Heart left ventricle (tissue), 13 donors: ENCODE measurements at regions not wholly inside any gene's neighbourhood (a gene's known extent, or its start where the extent isn't known, plus 50 kb on each side); places are given as distances from the start of the nearest gene placed in this dataset.

ENCODE experiments used
- CTCF ChIP-seq, 12 donors: fragments of 200-600 bp; sonication (generic) in 4 of 12; IDR thresholded peaks; one replicate each; pipeline versions ENCODE4 v1.5.0 to v1.8.0; 2018 to 2022; ENCODE audit warnings: antibody characterized with exemption in 12 of 12, mild to moderate bottlenecking in 5 of 12
- POLR2A ChIP-seq, 2 donors: fragments of 450-650 bp; IDR thresholded peaks; one replicate each; pipeline ENCODE4 v1.6.1; 2017; ENCODE audit warnings: antibody characterized with exemption in 2 of 2, mild to moderate bottlenecking in 2 of 2, moderate library complexity in 2 of 2
- donor health status: ischemic (EF 13 %, LVEDD 7.1; RV severe dilation, severe dysfunction).
- donor health status: DM: no; HTN: yes; CAD: no.
- donor health status: DM: no; HTN: no; CAD: no.
- donor health status: ischemic (EF 25% LVEDD 6.9; RV normal size, moderate dysfunction).
- donor health status: ischemic (EF 25% LVEDD 5.7; RV mildly dilated, moderate dysfunction).
- donor health status: ischemic (EF 35%, LVEDD 5.7; RV mildly dilated, moderate dysfunction).
- donor health status: nonischemic (EF 11% LVEDD 7.7; RV severe dilation, severe dysfunction).
- donor health status: DM: yes; HTN: yes; CAD: no.
- donor health status: PGD.
- donor health status: ischemic (EF 29% LVEDD 5.4; RV normal size, mild dysfunction).
- donor health status: nonischemic (EF 23%, LVEDD 6.1; RV moderate dilation, normal function).

- no peak for TF ChIP-seq CTCF (IDR thresholded peaks at IDR 0.05)
- no peak for TF ChIP-seq POLR2A (IDR thresholded peaks at IDR 0.05)
These were observed 108.9 kb upstream of the LYZL2 start for GRCh38 chr10:30738416-30738815.
